NCI-H1694 (cell line): ENCODE measurements at regions not wholly inside any gene's neighbourhood (a gene's known extent, or its start where the extent isn't known, plus 50 kb on each side); places are given as distances from the start of the nearest gene placed in this dataset.

Source experiments
- DNase-seq: peaks from one replicate; lab custom pipeline; 2025; lab: John Stamatoyannopoulos, UW

GRCh38 chr14:61893371-61893940 is 131.2 kb downstream of the SNAPC1 start:
- DNase-seq: no peak

- DNase-seq: peak; percentile 99
Measured at GRCh38 chr14:61894452-61895077, 132.3 kb downstream of the SNAPC1 start.

- no peak for DNase-seq
Measured at GRCh38 chr14:61897300-61897699, 135.1 kb downstream of the SNAPC1 start.

GRCh38 chr14:61898568-61898967 is 136.3 kb downstream of the SNAPC1 start:
- DNase-seq: no peak

GRCh38 chr14:61899497-61899896 is 137.3 kb downstream of the SNAPC1 start:
- no peak for DNase-seq

GRCh38 chr14:61904946-61905345 is 142.7 kb downstream of the SNAPC1 start:
- no peak for DNase-seq

- DNase-seq: no peak
Measured at GRCh38 chr14:61911574-61911973, 149.4 kb downstream of the SNAPC1 start.

GRCh38 chr14:61918998-61919397 is 156.8 kb downstream of the SNAPC1 start:
- DNase-seq: no peak

- DNase-seq: peak; percentile 20
Measured at GRCh38 chr14:61923348-61923747, 161.1 kb downstream of the SNAPC1 start.

GRCh38 chr14:61925043-61925442 is 162.8 kb downstream of the SNAPC1 start:
- DNase-seq: peak; percentile 61

- no peak for DNase-seq
Measured at GRCh38 chr14:61925732-61926435, 163.7 kb downstream of the SNAPC1 start.

GRCh38 chr14:61927060-61927459 is 164.8 kb downstream of the SNAPC1 start:
- DNase-seq: peak; percentile 8

GRCh38 chr14:61927520-61927919 is 165.3 kb downstream of the SNAPC1 start:
- no peak for DNase-seq

- no peak for DNase-seq
Measured at GRCh38 chr14:61928300-61928699, 166.1 kb downstream of the SNAPC1 start.

- no peak for DNase-seq
Measured at GRCh38 chr14:61928701-61929100, 166.5 kb downstream of the SNAPC1 start.

- no peak for DNase-seq
Measured at GRCh38 chr14:61929651-61930050, 167.4 kb downstream of the SNAPC1 start.

- peak; percentile 15 for DNase-seq
Measured at GRCh38 chr14:61930101-61930857, 168.1 kb downstream of the SNAPC1 start.

- no peak for DNase-seq
Measured at GRCh38 chr14:61932974-61933373, 170.8 kb downstream of the SNAPC1 start.

GRCh38 chr14:61934385-61934784 is 172.2 kb downstream of the SNAPC1 start:
- DNase-seq: no peak

- no peak for DNase-seq
Measured at GRCh38 chr14:61939776-61940175, 177.6 kb downstream of the SNAPC1 start.

- no peak for DNase-seq
Measured at GRCh38 chr14:61940666-61941420, 178.6 kb downstream of the SNAPC1 start.
